ENCODE measurements at regions not wholly inside any gene's neighbourhood (a gene's known extent, or its start where the extent isn't known, plus 50 kb on each side); places are given as distances from the start of the nearest gene placed in this dataset.
"Not testable (repeated sequence)": the region's sequence is repeated elsewhere in the genome, so short reads cannot be mapped to it uniquely, and the experiment has no call there.

- intact Hi-C loops (cut with micrococcal nuclease): no loop called here
- Mint-ChIP-seq H3K9me3 (peaks cover 29% of the 10 kb centered on the region), H3K4me3 (no peak overlapping the region), H3K27ac (no peak overlapping the region), H3K4me1 (ENCODE audit: low read depth) (no peaks in the 10 kb centered on the region), H3K36me3 (ENCODE audit: low read depth) (no peaks in the 10 kb centered on the region), H3K27me3 (no peaks in the 10 kb centered on the region)
Observed at GRCh38 chr4:95779447-95779846, 60.4 kb upstream of the PDHA2 start.

- Mint-ChIP-seq H3K27me3 (no peaks in the 10 kb centered on the region), H3K4me3 (no peak overlapping the region), H3K36me3 (ENCODE audit: low read depth) (no peaks in the 10 kb centered on the region), H3K27ac (no peak overlapping the region), H3K9me3 (peaks cover 29% of the 10 kb centered on the region), H3K4me1 (ENCODE audit: low read depth) (no peaks in the 10 kb centered on the region)
- intact Hi-C loops (cut with micrococcal nuclease): no loop called here
Observed at GRCh38 chr4:95778666-95779065, 61.2 kb upstream of the PDHA2 start.

- H3K27ac Mint-ChIP-seq; H3K36me3 Mint-ChIP-seq (ENCODE audit: low read depth); H3K27me3 Mint-ChIP-seq; intact Hi-C loops (cut with micrococcal nuclease); H3K4me3 Mint-ChIP-seq; H3K4me1 Mint-ChIP-seq (ENCODE audit: low read depth): not testable (repeated sequence)
- H3K9me3 Mint-ChIP-seq: peaks cover 18% of the 10 kb centered on the region
Observed at GRCh38 chr4:95770605-95771004, 69.3 kb upstream of the PDHA2 start.

GRCh38 chr4:95764961-95765360, 74.9 kb upstream of the PDHA2 start:
- Mint-ChIP-seq H3K27me3 (no peaks in the 10 kb centered on the region), H3K4me3 (no peak overlapping the region), H3K36me3 (ENCODE audit: low read depth) (no peaks in the 10 kb centered on the region), H3K9me3 (peaks cover 30% of the 10 kb centered on the region), H3K4me1 (ENCODE audit: low read depth) (no peaks in the 10 kb centered on the region), H3K27ac (no peak overlapping the region)
- intact Hi-C loops (cut with micrococcal nuclease): no loop called here

GRCh38 chr4:95761871-95762270, 78.0 kb upstream of the PDHA2 start:
- H3K9me3 Mint-ChIP-seq: peaks cover 30% of the 10 kb centered on the region
- H3K4me3 Mint-ChIP-seq: no peak overlapping the region
- H3K27me3 Mint-ChIP-seq: no peaks in the 10 kb centered on the region
- H3K4me1 Mint-ChIP-seq (ENCODE audit: low read depth): no peaks in the 10 kb centered on the region
- intact Hi-C loops (cut with micrococcal nuclease): no loop called here
- no peaks in the 10 kb centered on the region for H3K36me3 Mint-ChIP-seq (ENCODE audit: low read depth)
- H3K27ac Mint-ChIP-seq: no peak overlapping the region

- Mint-ChIP-seq H3K36me3 (ENCODE audit: low read depth) (no peaks in the 10 kb centered on the region), H3K27me3 (no peaks in the 10 kb centered on the region), H3K4me1 (ENCODE audit: low read depth) (no peaks in the 10 kb centered on the region), H3K4me3 (no peak overlapping the region), H3K27ac (no peak overlapping the region), H3K9me3 (peaks cover 30% of the 10 kb centered on the region)
- intact Hi-C loops (cut with micrococcal nuclease): no loop called here
Observed at GRCh38 chr4:95761426-95761825, 78.5 kb upstream of the PDHA2 start.

- H3K27me3 Mint-ChIP-seq; H3K36me3 Mint-ChIP-seq (ENCODE audit: low read depth); H3K4me1 Mint-ChIP-seq (ENCODE audit: low read depth); H3K4me3 Mint-ChIP-seq; H3K27ac Mint-ChIP-seq; intact Hi-C loops (cut with micrococcal nuclease): not testable (repeated sequence)
- peaks cover 29% of the 10 kb centered on the region for H3K9me3 Mint-ChIP-seq
Observed at GRCh38 chr4:95760646-95761045, 79.2 kb upstream of the PDHA2 start.

GRCh38 chr4:95758001-95758400, 81.9 kb upstream of the PDHA2 start:
- H3K27ac Mint-ChIP-seq: no peak overlapping the region
- no peaks in the 10 kb centered on the region for H3K4me1 Mint-ChIP-seq (ENCODE audit: low read depth)
- H3K9me3 Mint-ChIP-seq: peaks cover 11% of the 10 kb centered on the region
- no peaks in the 10 kb centered on the region for H3K27me3 Mint-ChIP-seq
- no peak overlapping the region for H3K4me3 Mint-ChIP-seq
- intact Hi-C loops (cut with micrococcal nuclease): no loop called here
- H3K36me3 Mint-ChIP-seq (ENCODE audit: low read depth): no peaks in the 10 kb centered on the region

- no peaks in the 10 kb centered on the region for H3K4me1 Mint-ChIP-seq (ENCODE audit: low read depth)
- no peak overlapping the region for H3K4me3 Mint-ChIP-seq
- no peak overlapping the region for H3K27ac Mint-ChIP-seq
- no peaks in the 10 kb centered on the region for H3K27me3 Mint-ChIP-seq
- peaks cover 9% of the 10 kb centered on the region for H3K9me3 Mint-ChIP-seq
- H3K36me3 Mint-ChIP-seq (ENCODE audit: low read depth): no peaks in the 10 kb centered on the region
- intact Hi-C loops (cut with micrococcal nuclease): no loop called here
Observed at GRCh38 chr4:95754667-95755066, 85.2 kb upstream of the PDHA2 start.

GRCh38 chr4:95749204-95749603, 90.7 kb upstream of the PDHA2 start:
- Mint-ChIP-seq H3K27ac (no peak overlapping the region), H3K27me3 (no peaks in the 10 kb centered on the region), H3K4me3 (no peak overlapping the region), H3K4me1 (ENCODE audit: low read depth) (no peaks in the 10 kb centered on the region), H3K9me3 (peaks cover 17% of the 10 kb centered on the region), H3K36me3 (ENCODE audit: low read depth) (no peaks in the 10 kb centered on the region)
- intact Hi-C loops (cut with micrococcal nuclease): no loop called here

- H3K4me3 Mint-ChIP-seq: no peak overlapping the region
Observed at GRCh38 chr4:95742872-95743271, 97.0 kb upstream of the PDHA2 start.

GRCh38 chr4:95742179-95742578, 97.7 kb upstream of the PDHA2 start:
- intact Hi-C loops (cut with micrococcal nuclease): no loop called here
- Mint-ChIP-seq H3K4me3 (no peak overlapping the region), H3K36me3 (ENCODE audit: low read depth) (no peaks in the 10 kb centered on the region), H3K27ac (no peak overlapping the region), H3K9me3 (peaks cover 32% of the 10 kb centered on the region), H3K27me3 (no peaks in the 10 kb centered on the region), H3K4me1 (ENCODE audit: low read depth) (no peaks in the 10 kb centered on the region)

More at GRCh38 chr4:95742872-95743271, 97.0 kb upstream of the PDHA2 start:
- intact Hi-C loops (cut with micrococcal nuclease): no loop called here
- no peaks in the 10 kb centered on the region for H3K36me3 Mint-ChIP-seq (ENCODE audit: low read depth)
- peaks cover 32% of the 10 kb centered on the region for H3K9me3 Mint-ChIP-seq
- no peak overlapping the region for H3K27ac Mint-ChIP-seq
- no peaks in the 10 kb centered on the region for H3K27me3 Mint-ChIP-seq
- H3K4me1 Mint-ChIP-seq (ENCODE audit: low read depth): no peaks in the 10 kb centered on the region

GRCh38 chr4:95732061-95732460, 107.8 kb upstream of the PDHA2 start:
- intact Hi-C loops (cut with micrococcal nuclease): no loop called here
- H3K4me1 Mint-ChIP-seq (ENCODE audit: low read depth): no peaks in the 10 kb centered on the region
- H3K9me3 Mint-ChIP-seq: no peaks in the 10 kb centered on the region
- H3K4me3 Mint-ChIP-seq: no peak overlapping the region
- H3K27ac Mint-ChIP-seq: no peak overlapping the region
- H3K36me3 Mint-ChIP-seq (ENCODE audit: low read depth): no peaks in the 10 kb centered on the region
- no peaks in the 10 kb centered on the region for H3K27me3 Mint-ChIP-seq

GRCh38 chr4:95729596-95729995, 110.3 kb upstream of the PDHA2 start:
- Mint-ChIP-seq H3K4me1 (ENCODE audit: low read depth) (no peaks in the 10 kb centered on the region), H3K9me3 (peaks cover 3% of the 10 kb centered on the region), H3K4me3 (no peak overlapping the region), H3K27me3 (no peaks in the 10 kb centered on the region), H3K36me3 (ENCODE audit: low read depth) (no peaks in the 10 kb centered on the region), H3K27ac (no peak overlapping the region)
- intact Hi-C loops (cut with micrococcal nuclease): no loop called here

- H3K4me3 Mint-ChIP-seq: no peak overlapping the region
- intact Hi-C loops (cut with micrococcal nuclease): no loop called here
- H3K27me3 Mint-ChIP-seq: no peaks in the 10 kb centered on the region
- H3K9me3 Mint-ChIP-seq: peaks cover 9% of the 10 kb centered on the region
- H3K27ac Mint-ChIP-seq: no peak overlapping the region
- no peaks in the 10 kb centered on the region for H3K4me1 Mint-ChIP-seq (ENCODE audit: low read depth)
- H3K36me3 Mint-ChIP-seq (ENCODE audit: low read depth): no peaks in the 10 kb centered on the region
Observed at GRCh38 chr4:95728145-95728544, 111.7 kb upstream of the PDHA2 start.

Measured in dendritic cell treated with granulocyte-macrophage colony-stimulating factor and Interleukin-4, amounts not matched to agents 40 ng/mL and 50 ng/mL, for 4 days (primary cell).